H54 (cell line): ENCODE measurements at regions not wholly inside any gene's neighbourhood (a gene's known extent, or its start where the extent isn't known, plus 50 kb on each side); places are given as distances from the start of the nearest gene placed in this dataset.

Experiments
- DNase-seq: peaks from one replicate; pipeline ENCODE4 v3.0.0; 2011; ENCODE audit warnings: low spot score, mixed read lengths; ENCODE audit not compliant: insufficient read length
- FAIRE-seq: peaks from 3 replicates; lab custom pipeline; 2011; peaks lifted over from hg19 to GRCh38; lab: Jason Lieb, UNC
- POLR2A ChIP-seq: IDR thresholded peaks from 2 replicates; pipeline ENCODE4 v1.6.1; 2011; ENCODE audit warnings: low read depth, mild to moderate bottlenecking, low read length

- DNase-seq (no peak), FAIRE-seq (no peak)
- no peak for TF ChIP-seq POLR2A
Observed at GRCh38 chr2:220025207-220025606, 397.8 kb downstream of the SLC4A3 start.

GRCh38 chr2:220029013-220029412 lies 401.6 kb downstream of the SLC4A3 start:
- FAIRE-seq: no peak
- no peak for DNase-seq
- no peak for TF ChIP-seq POLR2A

GRCh38 chr2:220033546-220033945 lies 406.1 kb downstream of the SLC4A3 start:
- FAIRE-seq (no peak), DNase-seq (no peak)
- no peak for TF ChIP-seq POLR2A

- no peak for TF ChIP-seq POLR2A
- DNase-seq (peak; percentile 46), FAIRE-seq (peak; percentile 94)
Observed at GRCh38 chr2:220034426-220035130, 407.1 kb downstream of the SLC4A3 start.

GRCh38 chr2:220036431-220036830 lies 409.0 kb downstream of the SLC4A3 start:
- FAIRE-seq (no peak), DNase-seq (no peak)
- TF ChIP-seq POLR2A: no peak

GRCh38 chr2:220040346-220040745 lies 412.9 kb downstream of the SLC4A3 start:
- DNase-seq (no peak), FAIRE-seq (no peak)
- TF ChIP-seq POLR2A: no peak

- no peak for TF ChIP-seq POLR2A
- DNase-seq (no peak), FAIRE-seq (no peak)
Observed at GRCh38 chr2:220041447-220041846, 414.0 kb downstream of the SLC4A3 start.

- no peak for TF ChIP-seq POLR2A
- FAIRE-seq (peak; percentile 48), DNase-seq (no peak)
Observed at GRCh38 chr2:220043155-220043989, 415.9 kb downstream of the SLC4A3 start.

- FAIRE-seq (peak; percentile 23), DNase-seq (no peak)
- no peak for TF ChIP-seq POLR2A
Observed at GRCh38 chr2:220043990-220044335, 416.5 kb downstream of the SLC4A3 start.

GRCh38 chr2:220044383-220044782 lies 417.0 kb downstream of the SLC4A3 start:
- DNase-seq: no peak
- FAIRE-seq: peak; percentile 68
- no peak for TF ChIP-seq POLR2A

- DNase-seq: no peak
- no peak for TF ChIP-seq POLR2A
- no peak for FAIRE-seq
Observed at GRCh38 chr2:220046507-220046906, 419.1 kb downstream of the SLC4A3 start.

- no peak for FAIRE-seq
- TF ChIP-seq POLR2A: no peak
Observed at GRCh38 chr2:220051716-220052115, 424.3 kb downstream of the SLC4A3 start.

GRCh38 chr2:220053919-220054318 lies 426.5 kb downstream of the SLC4A3 start:
- TF ChIP-seq POLR2A: no peak
- no peak for FAIRE-seq
- no peak for DNase-seq

More at GRCh38 chr2:220051716-220052115, 424.3 kb downstream of the SLC4A3 start:
- DNase-seq: no peak

- FAIRE-seq (no peak), DNase-seq (no peak)
- no peak for TF ChIP-seq POLR2A
Observed at GRCh38 chr2:220057391-220057790, 430.0 kb downstream of the SLC4A3 start.
